ENCODE measurements at regions not wholly inside any gene's neighbourhood (a gene's known extent, or its start where the extent isn't known, plus 50 kb on each side); places are given as distances from the start of the nearest gene placed in this dataset.

DNA sequence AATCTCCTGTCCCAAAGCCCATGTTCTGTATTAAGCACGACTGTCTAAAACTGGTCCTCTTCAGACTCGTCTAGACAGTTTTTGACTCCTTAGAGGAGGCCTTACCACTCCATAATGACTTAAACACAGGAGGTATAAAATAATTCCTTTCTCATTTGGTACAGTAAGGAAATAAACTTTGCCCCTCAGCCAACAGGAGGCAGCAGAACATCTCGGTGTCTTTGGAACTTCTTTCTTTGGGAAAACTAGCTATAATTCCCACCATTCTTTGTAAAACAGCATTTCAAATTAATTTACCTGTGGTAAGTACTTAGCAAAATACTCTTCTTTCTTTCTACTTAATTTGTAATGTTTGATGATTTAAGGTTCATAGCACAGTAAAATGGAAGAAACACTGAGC is 292.7 kb upstream of the G2E3 start:
- Histone ChIP-seq H3K4me3 (ENCODE audit: low read depth, low read length) (no peak overlapping the region), H3K27ac (no peak overlapping the region), H3K79me2 (no peaks in the 10 kb centered on the region), H3K4me1 (peaks cover 5% of the 10 kb centered on the region), H3K4me2 (ENCODE audit: low read length) (no peak overlapping the region), H3K9ac (no peak overlapping the region), H3K9me3 (ENCODE audit: control insufficient read depth, low read length) (no peaks in the 10 kb centered on the region), H3K27me3 (ENCODE audit: control insufficient read depth, insufficient read depth, low read length) (no peaks in the 10 kb centered on the region), H2AFZ (no peak overlapping the region), H3K36me3 (ENCODE audit: control insufficient read depth, insufficient read depth, low read length) (no peaks in the 10 kb centered on the region)
- TF ChIP-seq, protein P1, sequence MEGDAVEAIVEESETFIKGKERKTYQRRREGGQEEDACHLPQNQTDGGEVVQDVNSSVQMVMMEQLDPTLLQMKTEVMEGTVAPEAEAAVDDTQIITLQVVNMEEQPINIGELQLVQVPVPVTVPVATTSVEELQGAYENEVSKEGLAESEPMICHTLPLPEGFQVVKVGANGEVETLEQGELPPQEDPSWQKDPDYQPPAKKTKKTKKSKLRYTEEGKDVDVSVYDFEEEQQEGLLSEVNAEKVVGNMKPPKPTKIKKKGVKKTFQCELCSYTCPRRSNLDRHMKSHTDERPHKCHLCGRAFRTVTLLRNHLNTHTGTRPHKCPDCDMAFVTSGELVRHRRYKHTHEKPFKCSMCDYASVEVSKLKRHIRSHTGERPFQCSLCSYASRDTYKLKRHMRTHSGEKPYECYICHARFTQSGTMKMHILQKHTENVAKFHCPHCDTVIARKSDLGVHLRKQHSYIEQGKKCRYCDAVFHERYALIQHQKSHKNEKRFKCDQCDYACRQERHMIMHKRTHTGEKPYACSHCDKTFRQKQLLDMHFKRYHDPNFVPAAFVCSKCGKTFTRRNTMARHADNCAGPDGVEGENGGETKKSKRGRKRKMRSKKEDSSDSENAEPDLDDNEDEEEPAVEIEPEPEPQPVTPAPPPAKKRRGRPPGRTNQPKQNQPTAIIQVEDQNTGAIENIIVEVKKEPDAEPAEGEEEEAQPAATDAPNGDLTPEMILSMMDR (IDR thresholded peaks at IDR 0.05) = no peak

DNA sequence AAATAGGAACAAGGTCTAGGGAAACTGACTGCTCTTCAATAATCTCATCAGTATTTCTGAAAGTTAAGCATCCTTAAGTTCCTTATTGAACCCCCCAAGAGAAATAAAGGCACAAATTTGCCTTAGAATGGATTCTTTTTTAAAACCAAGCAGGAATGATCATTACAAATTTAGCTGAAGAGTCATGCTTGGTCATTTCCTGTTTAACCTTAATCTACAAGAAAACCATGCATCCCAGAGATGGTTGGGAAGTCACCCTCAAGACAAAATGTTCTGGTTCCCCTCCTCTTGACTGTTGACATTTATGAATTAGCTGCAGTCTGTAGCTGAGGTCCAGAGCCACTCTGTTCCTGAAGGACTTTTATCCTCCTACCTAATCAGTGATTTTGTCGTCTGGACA is 291.8 kb upstream of the G2E3 start:
- H3K9me3 ChIP-seq (ENCODE audit: control insufficient read depth, low read length) = no peaks in the 10 kb centered on the region
- peaks cover 5% of the 10 kb centered on the region for H3K4me1 ChIP-seq
- no peaks in the 10 kb centered on the region for H3K79me2 ChIP-seq
- no peak overlapping the region for H3K4me3 ChIP-seq (ENCODE audit: low read depth, low read length)
- H3K9ac ChIP-seq = no peak overlapping the region
- TF ChIP-seq, protein P1 (IDR thresholded peaks at IDR 0.05) = no peak
- no peak overlapping the region for H3K27ac ChIP-seq
- no peak overlapping the region for H3K4me2 ChIP-seq (ENCODE audit: low read length)
- no peaks in the 10 kb centered on the region for H3K27me3 ChIP-seq (ENCODE audit: control insufficient read depth, insufficient read depth, low read length)
- H3K36me3 ChIP-seq (ENCODE audit: control insufficient read depth, insufficient read depth, low read length) = no peaks in the 10 kb centered on the region
- no peak overlapping the region for H2AFZ ChIP-seq

DNA sequence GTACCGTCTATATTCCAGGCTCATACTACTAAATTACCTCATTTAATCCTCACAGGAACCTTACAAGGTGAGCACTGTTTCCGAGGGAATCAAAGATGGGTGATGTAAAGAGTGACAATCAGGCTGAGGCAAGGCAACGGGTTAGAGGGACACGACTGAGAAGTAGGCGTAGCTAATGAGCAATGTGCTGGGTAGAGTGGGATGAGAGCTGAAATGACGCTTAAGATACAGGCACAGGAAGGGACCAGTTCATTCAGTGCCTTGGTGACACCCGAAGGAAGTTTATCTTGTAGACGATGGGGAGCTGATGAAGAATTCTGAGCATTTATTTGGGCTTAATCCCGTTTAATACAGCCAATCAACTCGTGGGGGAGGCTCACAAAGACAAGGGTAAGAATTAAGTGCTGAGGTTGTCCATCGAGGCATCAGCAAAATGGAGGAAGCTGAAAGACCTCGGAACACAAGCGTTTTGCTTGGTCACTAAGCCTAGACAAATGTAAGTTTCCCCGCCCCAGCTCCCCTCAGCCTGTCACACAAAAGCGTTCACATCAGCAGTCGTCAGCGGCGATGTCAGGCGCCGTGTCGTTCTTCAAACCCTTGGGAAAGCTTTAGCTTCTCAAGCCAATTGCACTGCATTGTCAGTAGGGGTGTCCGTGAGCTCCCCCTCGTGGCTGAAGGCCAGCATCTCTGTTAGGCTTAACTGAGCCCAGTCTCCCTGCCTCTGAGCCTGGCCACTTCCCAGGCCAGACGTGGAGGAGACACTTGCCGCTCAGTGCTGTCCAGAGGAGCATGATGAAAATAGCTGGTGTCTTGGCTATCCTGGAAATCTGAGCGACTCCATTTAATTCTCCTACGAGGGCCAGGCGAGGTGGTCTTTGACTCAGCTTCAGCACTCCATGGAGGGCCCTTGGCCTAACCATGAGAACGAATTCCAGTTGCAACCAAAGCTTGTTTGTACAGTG is 288.5 kb upstream of the G2E3 start:
- Histone ChIP-seq H3K36me3 (ENCODE audit: control insufficient read depth, insufficient read depth, low read length) (no peaks in the 10 kb centered on the region), H3K4me3 (ENCODE audit: low read depth, low read length) (peak overlapping the region; percentile 39), H3K4me1 (peaks cover 5% of the 10 kb centered on the region), H3K27me3 (ENCODE audit: control insufficient read depth, insufficient read depth, low read length) (no peaks in the 10 kb centered on the region), H3K9me3 (ENCODE audit: control insufficient read depth, low read length) (no peaks in the 10 kb centered on the region), H3K79me2 (no peaks in the 10 kb centered on the region), H2AFZ (peak overlapping the region; percentile 80), H3K27ac (no peak overlapping the region), H3K4me2 (ENCODE audit: low read length) (peak overlapping the region; percentile 65), H3K9ac (no peak overlapping the region)
- TF ChIP-seq, protein P1 (IDR thresholded peaks at IDR 0.05) = peak; percentile 94

DNA sequence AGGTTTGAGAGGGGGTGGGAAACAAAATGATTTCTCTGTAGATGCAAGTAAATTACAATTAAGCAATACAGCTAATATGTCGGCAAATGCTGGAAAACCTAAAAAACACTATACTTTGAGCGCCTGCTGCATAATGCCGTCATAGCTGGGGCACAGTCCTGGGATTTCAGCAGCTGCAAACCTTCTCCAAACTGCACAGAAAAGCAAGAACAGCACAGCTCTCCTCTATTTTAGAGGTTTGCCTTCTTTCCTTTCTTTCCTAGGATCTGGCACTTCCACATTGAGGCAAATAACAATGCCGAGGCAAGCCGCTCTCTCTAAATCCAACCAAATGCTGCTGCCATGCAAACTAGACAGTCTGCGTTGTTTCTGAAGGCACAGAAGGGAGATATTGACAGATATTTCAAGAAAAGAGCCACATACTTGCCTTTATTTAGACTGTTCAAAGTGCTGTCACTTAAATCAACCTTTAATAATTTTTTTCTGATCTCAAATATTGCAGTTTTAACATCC is 287.1 kb upstream of the G2E3 start:
- Histone ChIP-seq H3K9me3 (ENCODE audit: control insufficient read depth, low read length) (no peaks in the 10 kb centered on the region), H3K9ac (no peak overlapping the region), H3K79me2 (no peaks in the 10 kb centered on the region), H3K4me1 (peaks cover 5% of the 10 kb centered on the region), H3K36me3 (ENCODE audit: control insufficient read depth, insufficient read depth, low read length) (no peaks in the 10 kb centered on the region), H2AFZ (no peak overlapping the region), H3K4me2 (ENCODE audit: low read length) (no peak overlapping the region), H3K27ac (no peak overlapping the region), H3K27me3 (ENCODE audit: control insufficient read depth, insufficient read depth, low read length) (no peaks in the 10 kb centered on the region), H3K4me3 (ENCODE audit: low read depth, low read length) (no peak overlapping the region)
- TF ChIP-seq, protein P1 (IDR thresholded peaks at IDR 0.05) = no peak
